Umbilical cord (tissue), 1 donor: ENCODE measurements at regions not wholly inside any gene's neighbourhood (a gene's known extent, or its start where the extent isn't known, plus 50 kb on each side); places are given as distances from the start of the nearest gene placed in this dataset.
"Not testable (repeated sequence)": the region's sequence is repeated elsewhere in the genome, so short reads cannot be mapped to it uniquely, and the experiment has no call there.

Source experiments
- DNase-seq: peaks from one replicate; pipeline ENCODE4 v3.0.0-alpha.2; 2015; ENCODE audit warnings: low spot score

DNA sequence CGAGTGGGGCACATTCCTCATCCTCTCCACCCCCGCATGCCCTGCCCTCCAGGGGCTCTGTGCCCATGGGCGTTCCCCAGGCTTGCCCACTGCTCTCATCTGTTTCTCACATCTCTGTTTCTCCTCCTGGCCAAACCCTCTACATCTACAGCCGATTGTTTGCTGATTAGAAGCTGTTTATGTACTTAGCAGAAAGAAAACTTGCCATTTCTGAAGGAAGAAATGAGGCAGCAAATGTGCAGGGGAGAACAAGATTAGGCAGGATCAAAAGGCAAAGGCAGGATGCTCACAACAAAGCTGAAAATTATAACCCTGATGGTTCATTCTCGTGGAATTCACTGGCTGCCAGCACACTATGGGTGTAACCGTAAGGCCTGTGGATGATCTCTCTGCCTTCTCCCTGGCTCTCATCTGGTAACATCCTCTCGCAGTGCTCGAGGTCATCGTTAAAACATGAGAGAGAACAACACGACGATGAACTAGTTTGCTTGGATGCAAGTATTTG is 111.6 kb upstream of the KLF14 start:
- peak; percentile 84 for DNase-seq

DNA sequence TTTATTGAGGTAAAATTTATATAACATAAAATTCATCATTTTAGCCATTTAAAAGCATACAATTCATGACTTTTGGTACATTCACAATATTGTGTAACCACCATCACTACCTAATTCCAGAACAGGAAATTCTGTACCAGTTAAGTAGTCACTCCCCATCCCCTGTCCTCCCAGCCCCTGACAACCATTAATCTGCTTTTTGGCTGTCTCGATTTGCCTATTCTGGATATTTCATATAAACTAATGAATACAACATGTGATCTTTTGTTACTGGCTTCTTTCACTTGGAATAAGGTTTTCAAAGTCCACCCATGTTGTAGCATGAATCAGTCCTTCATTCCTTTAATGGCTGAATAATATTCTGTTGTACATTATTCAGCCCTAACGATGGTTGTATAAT is 115.6 kb upstream of the KLF14 start:
- DNase-seq: no peak

DNA sequence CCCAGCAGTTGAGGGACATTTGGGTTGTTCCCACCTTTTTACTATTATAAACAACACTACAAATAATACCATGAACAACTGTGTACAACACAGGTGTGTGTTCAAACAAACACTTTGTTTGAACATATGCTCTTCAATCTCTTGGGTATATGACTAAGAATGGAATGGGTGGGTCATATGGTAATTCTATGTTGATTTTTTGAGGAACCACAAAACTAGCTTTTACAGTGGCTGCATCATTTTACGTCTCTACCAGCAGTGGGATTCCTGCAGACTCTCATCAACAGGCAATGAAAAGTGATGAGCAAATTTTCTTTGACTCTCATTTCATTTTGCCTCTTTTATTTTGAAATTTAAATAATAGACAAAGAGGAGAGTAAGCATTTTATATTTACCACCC is 116.9 kb upstream of the KLF14 start:
- no peak for DNase-seq

GRCh38 chr7:130852867-130853266 is 118.9 kb upstream of the KLF14 start:
- no peak for DNase-seq

DNA sequence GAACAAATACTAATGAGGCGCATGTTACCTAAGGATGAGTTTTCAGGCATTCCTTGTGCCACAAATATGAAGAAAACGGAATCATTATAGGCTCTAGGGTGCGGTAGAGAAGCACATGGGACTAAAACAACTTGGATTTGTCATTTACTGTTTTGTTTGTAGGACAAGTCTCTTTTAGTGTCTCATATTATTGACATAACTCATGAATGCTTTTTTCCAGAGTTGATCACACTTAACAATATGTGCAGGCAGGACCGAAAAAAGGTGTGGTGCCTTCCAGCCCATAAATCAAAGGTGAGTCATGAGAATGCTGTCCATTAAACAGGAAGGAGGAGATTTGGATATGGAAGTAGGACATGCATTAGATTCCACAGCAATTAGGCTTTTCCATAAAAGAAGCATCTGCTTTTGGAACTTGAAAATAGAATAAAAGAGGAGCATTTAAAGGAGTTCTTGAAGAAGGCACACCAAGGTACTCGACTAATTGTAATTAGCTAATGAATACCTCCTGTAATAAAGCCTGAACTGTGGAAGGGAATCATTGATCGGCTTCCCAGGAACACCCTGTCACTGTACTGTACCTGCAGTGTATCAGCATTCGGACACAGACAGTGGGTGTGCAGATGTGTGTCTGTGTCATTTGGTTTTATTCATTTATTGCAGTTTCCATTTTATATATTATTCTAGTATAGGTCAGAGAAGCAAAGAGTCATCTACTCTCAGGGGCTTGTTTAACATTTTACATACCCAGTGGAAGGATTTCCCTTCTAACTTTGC is 119.7 kb upstream of the KLF14 start:
- no peak for DNase-seq

GRCh38 chr7:130854481-130854880 is 120.5 kb upstream of the KLF14 start:
- DNase-seq: no peak

- no peak for DNase-seq
These were observed 122.9 kb upstream of the KLF14 start for GRCh38 chr7:130856866-130857265.

DNA sequence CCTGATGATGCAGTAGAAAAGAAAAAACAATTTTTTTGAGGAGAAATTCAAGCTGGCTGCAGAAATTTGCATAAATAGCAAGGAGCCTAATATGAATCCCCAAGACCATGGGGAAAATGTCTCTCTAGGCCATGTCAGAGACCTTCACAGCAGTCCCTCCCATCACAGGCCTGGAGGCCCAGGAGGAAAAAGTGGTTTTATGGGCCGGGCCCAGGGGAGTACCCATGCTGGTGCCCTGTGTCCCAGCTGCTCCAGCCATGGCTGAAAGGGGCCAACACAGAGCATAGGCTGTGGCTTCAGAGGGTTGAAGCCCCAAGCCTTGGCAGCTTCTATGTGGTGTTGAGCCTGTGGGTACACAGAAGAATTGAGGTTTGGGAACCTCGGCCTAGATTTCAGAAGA is 126.8 kb upstream of the KLF14 start:
- DNase-seq: not testable (repeated sequence)

GRCh38 chr7:130865408-130866236 is 131.6 kb upstream of the KLF14 start:
- peak; percentile 15 for DNase-seq

DNA sequence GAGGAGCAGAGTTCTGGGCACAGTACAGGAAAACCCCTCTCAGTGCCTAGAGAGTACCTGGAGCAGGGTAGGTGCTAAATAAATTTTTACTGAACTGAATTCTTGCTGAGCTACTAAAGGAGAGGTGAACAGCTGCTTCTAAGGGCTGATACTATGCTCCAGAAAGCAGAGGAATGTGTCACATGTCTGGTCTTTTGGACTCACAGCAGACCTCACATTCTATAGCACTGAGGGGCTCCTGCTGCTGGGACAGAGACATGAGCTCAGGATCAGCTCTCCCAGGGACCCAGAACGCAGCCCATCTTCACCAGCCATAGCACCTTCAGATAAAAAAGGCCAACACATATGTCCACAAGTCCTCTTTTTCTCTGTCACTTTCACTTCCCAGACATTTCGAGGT is 133.0 kb upstream of the KLF14 start:
- no peak for DNase-seq

GRCh38 chr7:130867581-130868136 is 133.7 kb upstream of the KLF14 start:
- DNase-seq: no peak

- no peak for DNase-seq
These were observed 134.1 kb upstream of the KLF14 start for GRCh38 chr7:130868139-130868538.

DNA sequence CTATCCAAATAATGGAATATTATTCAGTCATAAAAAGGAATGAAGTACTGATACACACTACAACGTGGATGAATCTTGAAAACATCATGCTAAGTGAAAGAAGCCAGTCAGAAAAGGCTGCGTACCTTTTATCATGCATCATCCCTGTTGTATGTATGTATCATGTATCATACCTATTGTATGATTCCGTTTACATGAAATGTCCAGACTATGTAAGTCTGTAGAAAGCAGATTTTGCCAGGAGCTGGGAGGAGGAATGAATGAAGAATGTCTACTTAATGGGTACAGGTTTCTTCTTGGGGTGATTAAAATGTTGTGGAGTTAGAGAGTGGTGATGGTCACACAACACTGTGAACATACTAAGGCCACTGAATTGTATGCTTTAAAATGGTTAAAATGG is 135.9 kb upstream of the KLF14 start:
- no peak for DNase-seq

DNA sequence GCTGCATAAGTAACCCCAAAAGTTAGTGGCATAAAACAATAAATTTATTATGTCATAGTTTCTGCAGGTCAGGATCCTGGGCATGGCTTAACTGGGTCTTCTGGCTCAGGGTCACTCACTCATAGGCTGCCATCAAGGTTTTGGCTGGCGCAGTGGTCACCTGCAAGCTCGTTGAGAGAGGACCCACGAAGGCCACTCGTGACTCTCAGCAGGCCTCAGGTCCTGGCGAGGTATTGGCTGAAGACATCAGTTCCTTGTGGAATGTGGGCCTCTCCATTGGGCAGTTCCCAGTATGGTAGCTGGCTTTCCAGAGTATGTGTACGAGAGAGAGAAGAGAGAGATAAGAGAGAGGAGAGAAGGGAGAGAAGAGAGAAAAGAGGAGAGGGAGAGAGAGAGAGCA is 138.3 kb upstream of the KLF14 start:
- DNase-seq: no peak

- DNase-seq: no peak
These were observed 138.9 kb upstream of the KLF14 start for GRCh38 chr7:130872756-130873448.

DNA sequence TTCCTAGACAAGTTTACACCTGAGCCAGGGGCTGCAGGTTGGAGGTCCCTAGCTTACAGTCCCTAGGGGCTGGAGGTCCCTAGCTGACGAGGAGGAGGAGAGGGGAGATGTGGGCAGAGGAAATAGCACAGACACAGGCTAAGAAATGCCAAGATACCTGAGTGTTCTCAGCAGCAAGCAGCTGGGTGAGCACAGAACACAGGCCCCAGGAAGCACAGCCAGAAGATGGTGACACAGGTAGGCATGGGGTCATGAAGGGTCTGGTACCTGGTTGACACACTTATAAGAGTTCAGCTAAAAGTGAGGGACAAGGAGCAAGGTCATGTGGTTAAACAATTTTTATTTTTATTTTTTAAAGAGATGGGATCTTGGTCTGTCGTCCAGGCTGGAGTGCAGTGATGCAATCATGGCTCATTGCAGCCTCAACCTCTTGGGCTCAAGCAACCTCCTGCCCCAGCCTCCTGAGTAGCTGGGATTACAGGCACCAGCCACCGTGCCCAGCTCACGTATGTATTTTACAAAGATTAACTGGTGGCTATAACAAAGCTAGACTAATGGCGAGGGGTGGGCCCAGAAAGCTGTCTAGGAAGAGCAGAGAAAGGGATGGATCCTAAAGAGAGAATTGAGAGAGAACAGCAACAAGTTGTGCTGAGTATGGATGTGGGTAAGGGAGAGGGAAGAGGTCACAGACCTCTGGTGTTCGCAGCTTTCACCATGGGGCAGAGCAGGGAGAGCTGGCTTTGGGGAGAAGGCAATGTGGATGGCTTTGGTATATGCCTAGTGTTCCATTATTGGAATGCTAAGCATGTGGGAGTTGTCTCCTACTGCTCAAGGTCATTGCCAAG is 140.3 kb upstream of the KLF14 start:
- no peak for DNase-seq

GRCh38 chr7:130875265-130875741 is 141.3 kb upstream of the KLF14 start:
- DNase-seq: no peak

DNA sequence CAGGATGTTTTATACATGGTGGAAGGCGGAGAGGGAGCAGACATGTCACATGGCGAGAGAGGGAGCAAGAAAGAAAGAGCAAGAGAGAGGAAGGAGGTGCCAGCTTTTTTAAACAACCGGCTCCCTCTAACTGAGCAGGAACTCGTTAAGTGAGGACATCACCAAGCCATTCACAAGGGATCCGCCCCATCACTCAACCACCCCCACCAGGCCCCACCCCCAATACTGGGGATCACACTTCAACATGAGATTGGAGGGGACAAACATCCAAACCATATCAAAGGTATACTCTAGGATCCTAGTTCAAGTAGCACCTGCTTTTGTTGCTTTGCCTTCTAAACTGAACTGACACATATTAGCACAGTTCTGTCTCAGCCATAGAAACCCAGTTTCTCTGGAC is 141.9 kb upstream of the KLF14 start:
- DNase-seq: no peak

DNA sequence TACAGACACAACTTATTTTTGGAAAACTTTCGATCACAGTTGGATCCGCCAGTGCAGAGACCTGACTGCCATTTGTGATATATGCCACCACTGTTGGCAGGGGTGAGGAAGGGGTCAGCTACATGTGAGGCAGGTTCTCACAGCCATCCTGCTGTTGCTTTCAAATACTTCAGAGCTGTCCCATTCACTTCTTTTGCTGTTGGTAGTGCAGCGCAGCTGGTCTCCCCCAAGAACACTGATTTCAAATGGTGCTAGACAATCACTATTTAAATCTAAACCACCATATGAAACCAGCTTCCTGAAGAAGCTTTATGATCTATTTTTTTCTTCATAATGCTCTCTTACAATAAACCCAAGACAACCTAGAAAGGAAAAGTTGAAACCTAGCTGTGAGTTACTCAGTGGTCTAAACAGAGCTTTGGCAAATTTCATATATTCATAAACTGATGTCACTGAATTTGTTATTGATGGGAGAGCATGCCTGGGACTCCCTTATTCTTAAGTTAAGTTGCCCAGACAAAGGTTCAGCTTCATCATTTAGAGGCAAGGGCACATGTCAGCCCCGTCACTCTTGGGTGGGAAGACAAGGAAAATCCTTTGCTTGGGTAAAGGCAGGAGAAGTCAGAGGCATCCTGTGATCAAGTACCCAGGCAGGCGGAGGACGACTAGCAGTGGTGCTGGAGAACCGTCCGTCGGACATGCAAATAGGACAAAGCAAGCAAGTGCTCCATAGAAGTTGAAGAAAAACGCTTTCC is 143.4 kb upstream of the KLF14 start:
- DNase-seq: no peak

DNA sequence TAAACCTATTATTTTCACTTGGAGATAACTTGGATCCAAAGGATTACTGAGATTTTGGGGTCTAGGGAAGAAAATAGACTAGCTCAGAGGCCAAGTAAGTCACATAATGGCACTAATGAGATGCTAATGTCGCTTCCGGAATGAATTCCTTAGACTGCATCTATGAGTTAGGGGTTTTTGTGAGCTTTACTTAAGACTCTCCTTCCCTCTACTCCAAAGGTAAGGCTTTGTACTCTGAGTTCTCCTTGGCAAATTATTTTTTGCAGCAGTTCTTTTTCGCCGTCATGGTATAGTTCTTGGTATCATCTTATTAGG is 143.9 kb upstream of the KLF14 start:
- no peak for DNase-seq
